Body of pancreas (tissue), 4 donors: ENCODE measurements at regions not wholly inside any gene's neighbourhood (a gene's known extent, or its start where the extent isn't known, plus 50 kb on each side); places are given as distances from the start of the nearest gene placed in this dataset.

Experiments used
- POLR2A ChIP-seq, 3 donors: fragments of 450-650 bp; IDR thresholded peaks; one replicate each; pipeline ENCODE4 v1.6.1; 2016; ENCODE audit warnings: antibody characterized with exemption in 3 of 3, mild to moderate bottlenecking in 2 of 3
- TF ChIP-seq, protein P1 (sequence below), 7 experiments: fragments of 450-650 bp in 4 of 7; fragments of 200-600 bp in 3 of 7; sonication (generic) in 3 of 7; IDR thresholded peaks; one replicate each; pipeline ENCODE4 v1.5.1; 2016 to 2019; ENCODE audit warnings: antibody characterized with exemption in 7 of 7

DNA sequence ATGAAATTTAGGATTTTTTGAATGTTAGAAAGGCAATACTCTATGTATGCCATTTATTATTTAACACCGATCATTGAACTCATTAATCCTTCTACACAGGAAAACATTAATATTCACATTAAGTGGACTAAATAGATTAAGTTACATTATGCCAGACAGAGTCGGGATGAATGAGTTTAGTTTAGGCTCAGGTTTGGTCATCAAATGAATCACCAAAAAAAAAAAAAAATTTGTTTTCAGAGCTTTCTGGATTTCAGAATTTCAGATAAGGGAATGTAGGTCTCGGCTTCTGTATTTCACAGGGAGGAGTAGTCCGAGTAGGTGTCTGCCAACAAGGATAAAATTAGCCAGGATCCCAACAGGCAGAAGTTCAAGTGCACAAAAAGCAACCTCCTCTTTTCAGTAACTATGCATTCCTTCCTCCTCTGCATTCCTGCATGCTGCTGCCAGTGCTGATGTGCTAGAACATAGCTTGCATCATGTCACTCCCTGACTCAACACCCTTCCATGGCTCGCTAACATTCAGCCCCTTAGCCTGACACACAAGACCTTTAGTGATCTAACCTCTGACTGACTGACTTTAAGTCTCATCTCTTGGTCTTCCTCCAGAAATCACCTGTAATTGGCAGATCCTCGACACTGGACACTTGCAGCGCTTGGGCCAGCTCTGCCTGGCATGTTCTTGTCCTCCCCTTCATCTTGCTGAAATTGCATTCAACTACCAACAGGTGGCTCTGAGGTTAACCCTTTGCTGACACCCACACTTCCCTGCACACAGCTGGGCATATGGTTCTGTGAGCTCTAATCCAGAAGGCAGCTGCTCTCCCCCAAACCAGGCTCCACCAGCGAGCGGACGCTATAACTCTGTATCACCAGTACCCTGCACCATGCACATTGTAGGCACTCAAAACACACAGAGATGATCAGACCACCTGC is 145.4 kb upstream of the PROK2 start:
- TF ChIP-seq POLR2A (IDR thresholded peaks at IDR 0.05): no peak
- TF ChIP-seq, protein P1, sequence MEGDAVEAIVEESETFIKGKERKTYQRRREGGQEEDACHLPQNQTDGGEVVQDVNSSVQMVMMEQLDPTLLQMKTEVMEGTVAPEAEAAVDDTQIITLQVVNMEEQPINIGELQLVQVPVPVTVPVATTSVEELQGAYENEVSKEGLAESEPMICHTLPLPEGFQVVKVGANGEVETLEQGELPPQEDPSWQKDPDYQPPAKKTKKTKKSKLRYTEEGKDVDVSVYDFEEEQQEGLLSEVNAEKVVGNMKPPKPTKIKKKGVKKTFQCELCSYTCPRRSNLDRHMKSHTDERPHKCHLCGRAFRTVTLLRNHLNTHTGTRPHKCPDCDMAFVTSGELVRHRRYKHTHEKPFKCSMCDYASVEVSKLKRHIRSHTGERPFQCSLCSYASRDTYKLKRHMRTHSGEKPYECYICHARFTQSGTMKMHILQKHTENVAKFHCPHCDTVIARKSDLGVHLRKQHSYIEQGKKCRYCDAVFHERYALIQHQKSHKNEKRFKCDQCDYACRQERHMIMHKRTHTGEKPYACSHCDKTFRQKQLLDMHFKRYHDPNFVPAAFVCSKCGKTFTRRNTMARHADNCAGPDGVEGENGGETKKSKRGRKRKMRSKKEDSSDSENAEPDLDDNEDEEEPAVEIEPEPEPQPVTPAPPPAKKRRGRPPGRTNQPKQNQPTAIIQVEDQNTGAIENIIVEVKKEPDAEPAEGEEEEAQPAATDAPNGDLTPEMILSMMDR (IDR thresholded peaks at IDR 0.05): peak in 2 of 7 experiments; percentile 16 to 25
